Naive thymus-derived CD8-positive, alpha-beta T cell (primary cell): ENCODE measurements at regions not wholly inside any gene's neighbourhood (a gene's known extent, or its start where the extent isn't known, plus 50 kb on each side); places are given as distances from the start of the nearest gene placed in this dataset.

Experiments
- ATAC-seq, 2 donors: fragments of 150-1000 bp; cut with Tn5 transposase in 1 of 2; sonication (Bioruptor Pico), chemical (Tn5 transposase) in 1 of 2; 1 replicate in 1 of 2; 2 replicates in 1 of 2; pipeline ENCODE4 v1.10.0; 2021; ENCODE audit warnings: mild to moderate bottlenecking in 2 of 2, moderate library complexity in 2 of 2
- POLR2A ChIA-PET: fragments of 350-600 bp; sonication (Branson Sonifier 250); formaldehyde crosslinking; loops from one replicate; lab custom pipeline; 2021; ENCODE audit warnings: antibody characterized with exemption; lab: Charles Lee
- DNase-seq, 10 donors: peaks; one replicate each; pipeline versions ENCODE4 v3.0.0 to v3.0.0-alpha.2; 2020 to 2022
- H3K27ac Mint-ChIP-seq, 10 donors: one replicate each; pipeline ENCODE4 v1.8.0; 2020 to 2022; ENCODE audit warnings: mild to moderate bottlenecking in 10 of 10, mixed read lengths in 10 of 10, moderate library complexity in 4 of 10, inconsistent platforms in 1 of 10
- H3K27me3 Mint-ChIP-seq, 5 donors: one replicate each; pipeline ENCODE4 v1.8.0; 2021 to 2022; ENCODE audit warnings: mixed read lengths in 5 of 5
- H3K36me3 Mint-ChIP-seq, 3 donors: one replicate each; pipeline ENCODE4 v1.8.0; 2020 to 2022; ENCODE audit warnings: mixed read lengths in 3 of 3, mild to moderate bottlenecking in 2 of 3, inconsistent platforms in 1 of 3
- H3K4me1 Mint-ChIP-seq, 4 donors: one replicate each; pipeline ENCODE4 v1.8.0; 2021 to 2022; ENCODE audit warnings: mixed read lengths in 4 of 4
- H3K4me3 Mint-ChIP-seq, 10 donors: one replicate each; pipeline ENCODE4 v1.8.0; 2020 to 2022; ENCODE audit warnings: mild to moderate bottlenecking in 10 of 10, mixed read lengths in 10 of 10, moderate library complexity in 6 of 10, inconsistent platforms in 1 of 10
- H3K9me3 Mint-ChIP-seq, 9 donors: one replicate each; pipeline ENCODE4 v1.8.0; 2020 to 2022; ENCODE audit warnings: mixed read lengths in 9 of 9, mild to moderate bottlenecking in 3 of 9, inconsistent platforms in 1 of 9, moderate library complexity in 1 of 9

DNA sequence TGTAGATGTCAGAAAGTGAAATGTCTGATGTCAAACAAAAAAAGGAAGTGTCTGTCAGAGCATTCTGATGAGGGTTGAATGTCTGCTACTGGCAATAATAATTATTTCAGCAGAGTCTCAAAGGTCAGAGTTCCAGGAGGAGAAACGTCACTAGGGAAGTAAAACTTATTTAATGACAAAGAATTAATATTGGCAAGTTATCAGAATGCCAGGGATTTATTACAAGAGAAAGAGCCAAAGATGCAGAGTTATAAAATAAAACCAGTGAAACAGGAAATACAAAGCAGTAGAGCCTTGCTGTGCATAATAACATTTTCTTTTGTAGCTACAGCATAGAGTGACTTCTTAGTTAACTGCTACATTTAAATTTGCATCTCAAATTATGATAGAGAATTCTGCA, 504.0 kb upstream of the LRRC4C start:
- DNase-seq, result no peak
- Mint-ChIP-seq H3K4me1 (no peaks in the 10 kb centered on the region), H3K27me3 (no peaks in the 10 kb centered on the region), H3K27ac (no peak overlapping the region), H3K4me3 (no peak overlapping the region), H3K9me3 (peaks cover 3 to 34% (median 20%) of the 10 kb centered on the region in 9 donors), H3K36me3 (peaks cover 0 to under 1% (median 0%) of the 10 kb centered on the region in 3 donors)
- POLR2A ChIA-PET, result no interaction called here
- ATAC-seq, result no peak

DNA sequence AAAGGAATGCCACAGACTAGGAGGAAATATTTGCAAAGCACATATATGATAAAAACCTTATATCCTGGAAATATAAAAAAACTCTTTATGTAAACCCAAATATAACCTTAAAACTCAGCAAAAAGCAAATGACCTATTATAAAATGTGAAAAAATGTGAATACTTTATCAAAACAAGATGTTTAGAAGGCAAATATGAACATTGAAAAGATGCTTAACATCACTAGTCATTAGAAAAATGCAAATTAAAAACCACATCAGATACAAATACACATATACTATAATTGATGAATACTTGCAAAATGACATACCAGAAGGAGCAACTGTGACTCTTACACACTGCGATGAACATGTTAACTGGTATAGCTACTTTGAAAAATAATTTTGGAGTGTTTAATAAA, 511.2 kb upstream of the LRRC4C start:
- no peaks in the 10 kb centered on the region for H3K4me1 Mint-ChIP-seq
- no peaks in the 10 kb centered on the region for H3K36me3 Mint-ChIP-seq
- no peak overlapping the region for H3K4me3 Mint-ChIP-seq
- no peak overlapping the region for H3K27ac Mint-ChIP-seq
- ATAC-seq, result no peak
- POLR2A ChIA-PET, result no interaction called here
- DNase-seq, result no peak
- H3K27me3 Mint-ChIP-seq, result no peaks in the 10 kb centered on the region
- peaks cover 5 to 34% (median 15%) of the 10 kb centered on the region in 9 donors for H3K9me3 Mint-ChIP-seq

DNA sequence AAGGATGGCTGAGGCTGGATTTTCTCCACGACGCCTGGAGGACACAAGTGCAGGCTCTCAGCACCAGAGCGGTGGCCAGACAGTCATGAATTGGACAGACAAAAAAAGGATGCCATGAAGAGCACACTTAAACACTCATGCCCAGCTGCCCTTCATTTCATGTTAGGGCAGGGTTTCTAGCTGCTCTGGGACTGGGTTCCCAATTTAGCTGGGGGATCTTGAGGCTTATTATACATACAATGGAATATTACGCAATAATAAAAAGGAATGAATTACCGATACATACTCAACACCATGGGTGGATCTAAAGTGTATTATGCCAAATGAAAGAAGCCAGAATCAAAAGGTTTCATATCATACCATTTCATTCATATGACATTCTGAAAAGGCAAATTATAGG, 512.1 kb upstream of the LRRC4C start:
- Mint-ChIP-seq H3K27me3 (no peaks in the 10 kb centered on the region), H3K4me1 (no peaks in the 10 kb centered on the region), H3K9me3 (peaks cover 3 to 30% (median 15%) of the 10 kb centered on the region in 9 donors), H3K36me3 (no peaks in the 10 kb centered on the region), H3K4me3 (no peak overlapping the region), H3K27ac (no peak overlapping the region)
- DNase-seq, result no peak
- no peak for ATAC-seq
- POLR2A ChIA-PET, result no interaction called here

DNA sequence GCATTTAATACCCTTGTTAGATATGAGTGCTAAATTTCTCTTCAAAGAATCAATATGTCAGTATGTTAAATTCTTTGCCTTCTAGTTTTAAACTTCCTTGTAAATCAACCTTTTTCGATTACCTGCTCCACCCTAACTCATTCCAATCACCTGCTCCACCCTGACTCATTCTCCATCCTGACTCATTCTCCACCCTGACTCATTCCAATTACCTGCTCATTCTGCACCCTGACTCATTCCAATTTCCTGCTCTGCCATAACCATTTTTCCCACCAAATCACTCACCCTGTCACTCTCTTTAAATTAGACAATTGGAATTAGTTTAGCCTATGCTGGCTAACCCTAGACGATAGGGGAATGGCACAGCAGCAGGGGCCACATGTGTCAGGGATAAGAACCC, 519.5 kb upstream of the LRRC4C start:
- no peak overlapping the region for H3K27ac Mint-ChIP-seq
- H3K4me3 Mint-ChIP-seq, result no peak overlapping the region
- H3K4me1 Mint-ChIP-seq, result no peaks in the 10 kb centered on the region
- no peaks in the 10 kb centered on the region for H3K36me3 Mint-ChIP-seq
- no peak for DNase-seq
- POLR2A ChIA-PET, result no interaction called here
- H3K27me3 Mint-ChIP-seq, result no peaks in the 10 kb centered on the region
- no peak for ATAC-seq
- H3K9me3 Mint-ChIP-seq, result peaks cover 4 to 22% (median 9%) of the 10 kb centered on the region in 9 donors

DNA sequence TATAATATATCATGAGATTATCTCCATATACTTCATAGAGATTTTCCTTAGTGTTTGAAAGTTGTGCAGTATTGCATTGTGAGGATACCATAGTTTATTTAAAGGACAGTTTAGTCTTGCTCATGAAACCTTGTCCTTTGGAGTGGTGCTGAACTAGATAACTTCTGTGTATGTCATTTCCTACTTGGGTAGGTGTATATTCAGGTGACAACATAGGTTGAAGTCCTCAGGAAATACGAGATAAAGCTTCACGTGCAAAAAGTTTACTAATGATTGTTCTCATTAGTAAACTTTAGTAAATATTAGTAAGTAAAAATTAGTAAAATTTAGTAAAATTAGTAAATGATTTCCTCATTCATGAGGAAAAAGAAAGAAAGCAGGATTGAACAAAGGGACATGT, 521.3 kb upstream of the LRRC4C start:
- DNase-seq, result no peak
- Mint-ChIP-seq H3K4me1 (no peaks in the 10 kb centered on the region), H3K9me3 (peaks cover 2 to 23% (median 9%) of the 10 kb centered on the region in 9 donors), H3K4me3 (no peak overlapping the region), H3K36me3 (no peaks in the 10 kb centered on the region), H3K27ac (no peak overlapping the region), H3K27me3 (no peaks in the 10 kb centered on the region)
- no peak for ATAC-seq
- POLR2A ChIA-PET, result no interaction called here

DNA sequence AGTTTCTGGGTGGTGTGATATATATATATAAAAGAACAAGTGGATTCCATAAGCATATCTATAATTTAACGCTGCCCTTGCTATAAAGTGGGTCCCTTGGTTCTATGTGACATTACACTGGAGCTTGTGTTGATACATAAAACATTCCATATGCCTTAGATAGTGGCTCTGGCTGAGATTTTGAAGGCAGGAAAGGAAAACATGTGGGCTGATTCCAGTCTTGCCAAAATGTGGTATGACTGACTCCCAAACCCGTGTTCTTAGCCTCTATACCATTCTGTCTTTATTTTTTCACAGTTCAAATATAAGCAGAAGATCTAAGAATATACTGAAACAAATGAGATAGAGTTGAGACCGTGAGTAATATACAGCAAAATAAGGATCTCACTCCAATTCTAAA, 522.8 kb upstream of the LRRC4C start:
- Mint-ChIP-seq H3K9me3 (peaks cover 2 to 20% (median 9%) of the 10 kb centered on the region in 9 donors), H3K36me3 (no peaks in the 10 kb centered on the region), H3K4me1 (no peaks in the 10 kb centered on the region), H3K27ac (no peak overlapping the region), H3K27me3 (no peaks in the 10 kb centered on the region), H3K4me3 (no peak overlapping the region)
- ATAC-seq, result no peak
- no peak for DNase-seq
- POLR2A ChIA-PET, result no interaction called here

DNA sequence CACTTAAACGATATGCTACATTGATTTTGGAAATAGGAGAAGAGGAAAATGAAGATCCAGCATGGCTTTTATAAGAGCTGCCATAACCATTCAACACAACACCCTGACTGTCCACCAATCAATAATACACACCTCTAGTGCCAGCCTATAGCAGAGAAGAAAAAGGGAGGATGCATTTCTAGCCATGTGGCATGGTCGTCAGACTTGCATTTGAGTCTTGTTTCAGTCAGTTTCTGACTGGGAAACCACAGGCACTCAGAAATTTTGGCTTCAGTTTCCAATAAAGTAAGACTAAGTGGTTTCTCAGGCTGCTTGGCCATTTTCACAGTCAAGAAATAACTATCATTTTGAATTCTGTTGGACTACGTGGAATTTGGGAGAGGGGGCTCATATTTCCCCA, 523.5 kb upstream of the LRRC4C start:
- Mint-ChIP-seq H3K36me3 (no peaks in the 10 kb centered on the region), H3K4me1 (peaks cover 0 to 1% (median 0%) of the 10 kb centered on the region in 4 donors), H3K4me3 (no peak overlapping the region), H3K27ac (no peak overlapping the region), H3K9me3 (peaks cover 0 to 23% (median 9%) of the 10 kb centered on the region in 9 donors), H3K27me3 (no peaks in the 10 kb centered on the region)
- POLR2A ChIA-PET, result no interaction called here
- no peak for ATAC-seq
- DNase-seq, result no peak

DNA sequence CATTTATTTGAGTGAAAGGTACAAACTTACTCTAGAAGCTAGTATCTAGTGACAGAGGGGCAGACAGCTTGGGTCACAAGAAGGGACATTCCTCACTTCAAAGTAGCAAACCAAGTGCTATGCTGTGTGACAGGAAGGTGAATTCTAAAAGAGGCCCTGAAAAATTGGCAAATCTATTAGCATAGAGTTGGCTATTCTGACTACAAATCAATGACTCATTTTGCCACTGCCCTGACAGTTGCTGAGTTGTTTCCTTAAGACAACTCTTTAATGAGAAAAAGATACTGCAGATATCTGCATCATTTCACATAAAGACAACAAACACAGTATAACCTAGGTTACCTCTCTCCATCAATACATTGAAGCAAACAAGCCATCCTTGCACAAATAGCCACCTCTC, 524.0 kb upstream of the LRRC4C start:
- POLR2A ChIA-PET, result no interaction called here

DNA sequence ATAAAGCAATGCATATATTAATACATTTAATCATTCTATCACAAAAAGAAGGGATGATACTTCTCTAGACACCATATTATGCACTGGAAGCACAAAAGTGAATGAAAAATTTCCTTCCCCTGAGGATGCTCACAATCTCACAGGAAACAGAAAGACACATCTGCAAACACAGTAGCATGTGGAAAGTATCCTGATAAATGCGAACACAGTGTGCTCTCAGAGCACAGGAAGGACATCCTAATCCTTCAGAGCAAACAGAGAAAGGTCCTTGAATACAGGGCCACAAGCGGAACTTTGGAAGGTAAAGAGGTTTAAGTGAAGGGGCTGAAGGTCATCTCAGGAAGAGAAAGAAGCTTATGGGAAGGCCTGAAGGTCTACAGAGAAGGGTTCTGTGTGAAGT, 524.6 kb upstream of the LRRC4C start:
- DNase-seq (no peak), ATAC-seq (no peak)
- H3K27ac Mint-ChIP-seq, result no peak overlapping the region
- no peaks in the 10 kb centered on the region for H3K36me3 Mint-ChIP-seq
- POLR2A ChIA-PET, result no interaction called here
- H3K4me1 Mint-ChIP-seq, result peaks cover 0 to 1% (median 0%) of the 10 kb centered on the region in 4 donors
- H3K4me3 Mint-ChIP-seq, result no peak overlapping the region
- peaks cover 0 to 24% (median 12%) of the 10 kb centered on the region in 9 donors for H3K9me3 Mint-ChIP-seq
- no peaks in the 10 kb centered on the region for H3K27me3 Mint-ChIP-seq

More for the DNA sequence above, 524.0 kb upstream of the LRRC4C start:
- ATAC-seq, result no peak
- no peak for DNase-seq
- Mint-ChIP-seq H3K27ac (no peak overlapping the region), H3K4me1 (peaks cover 0 to 1% (median 0%) of the 10 kb centered on the region in 4 donors), H3K27me3 (no peaks in the 10 kb centered on the region), H3K4me3 (no peak overlapping the region), H3K9me3 (peaks cover 0 to 25% (median 11%) of the 10 kb centered on the region in 9 donors), H3K36me3 (no peaks in the 10 kb centered on the region)

DNA sequence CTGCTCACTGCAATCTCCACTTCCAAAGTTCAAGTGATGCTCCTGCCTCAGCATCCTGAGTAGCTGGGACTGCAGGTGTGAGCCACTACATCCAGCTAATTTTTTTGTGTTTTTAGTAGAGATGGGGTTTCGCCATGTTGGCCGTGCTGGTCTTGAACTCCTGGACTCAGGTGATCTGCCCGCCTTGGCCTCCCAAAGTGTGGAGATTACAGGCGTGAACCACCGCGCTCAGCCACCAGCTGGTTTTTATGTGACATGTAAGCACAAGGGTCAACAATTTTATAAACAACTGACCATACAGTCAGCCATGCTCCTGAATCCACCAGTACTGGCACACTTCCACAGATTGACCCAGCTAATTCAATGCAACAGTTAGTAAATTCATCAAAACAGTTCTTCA, 526.3 kb upstream of the LRRC4C start:
- no peak for DNase-seq
- no peak overlapping the region for H3K4me3 Mint-ChIP-seq

DNA sequence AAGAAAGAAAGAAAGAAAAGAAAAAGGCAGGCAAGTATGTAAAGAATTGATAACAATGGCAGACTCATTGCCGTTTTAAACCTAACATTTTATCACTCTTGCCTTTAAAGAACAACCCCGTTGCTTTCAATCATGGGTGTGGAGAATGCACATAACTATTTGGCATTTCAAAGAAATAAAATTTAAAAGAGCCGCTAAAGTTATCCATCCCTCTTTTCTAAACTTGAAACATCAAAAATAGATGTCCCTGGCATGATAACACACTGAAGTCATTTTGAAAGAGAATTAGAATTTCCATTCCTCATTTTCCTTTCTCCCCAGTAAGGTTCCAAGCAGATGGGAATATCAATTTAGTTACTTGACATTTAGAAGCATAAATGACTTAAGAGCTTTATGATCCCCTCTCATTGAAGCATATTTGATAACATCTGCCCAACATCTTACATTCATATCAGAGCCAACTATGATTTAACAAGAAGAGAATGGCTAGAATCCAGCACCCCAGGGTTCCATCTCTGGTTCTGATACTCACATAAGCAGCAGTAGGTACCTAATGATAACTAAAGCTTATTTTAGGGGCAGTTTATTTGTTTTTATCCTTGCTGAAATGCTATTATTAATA, 529.6 kb upstream of the LRRC4C start:
- H3K4me1 Mint-ChIP-seq, result peaks cover 0 to 1% (median 0%) of the 10 kb centered on the region in 4 donors
- POLR2A ChIA-PET, result no interaction called here
- peaks cover 0 to 3% (median 0%) of the 10 kb centered on the region in 3 donors for H3K36me3 Mint-ChIP-seq
- peaks cover 3 to 39% (median 13%) of the 10 kb centered on the region in 9 donors for H3K9me3 Mint-ChIP-seq
- no peak for ATAC-seq
- no peak overlapping the region for H3K27ac Mint-ChIP-seq
- H3K27me3 Mint-ChIP-seq, result no peaks in the 10 kb centered on the region
- no peak overlapping the region for H3K4me3 Mint-ChIP-seq
- no peak for DNase-seq

More for the DNA sequence above, 526.3 kb upstream of the LRRC4C start:
- Mint-ChIP-seq H3K36me3 (no peaks in the 10 kb centered on the region), H3K4me1 (peaks cover 0 to 1% (median 0%) of the 10 kb centered on the region in 4 donors), H3K27me3 (no peaks in the 10 kb centered on the region), H3K9me3 (peaks cover 0 to 25% (median 12%) of the 10 kb centered on the region in 9 donors), H3K27ac (no peak overlapping the region)
- ATAC-seq, result no peak
- POLR2A ChIA-PET, result no interaction called here

DNA sequence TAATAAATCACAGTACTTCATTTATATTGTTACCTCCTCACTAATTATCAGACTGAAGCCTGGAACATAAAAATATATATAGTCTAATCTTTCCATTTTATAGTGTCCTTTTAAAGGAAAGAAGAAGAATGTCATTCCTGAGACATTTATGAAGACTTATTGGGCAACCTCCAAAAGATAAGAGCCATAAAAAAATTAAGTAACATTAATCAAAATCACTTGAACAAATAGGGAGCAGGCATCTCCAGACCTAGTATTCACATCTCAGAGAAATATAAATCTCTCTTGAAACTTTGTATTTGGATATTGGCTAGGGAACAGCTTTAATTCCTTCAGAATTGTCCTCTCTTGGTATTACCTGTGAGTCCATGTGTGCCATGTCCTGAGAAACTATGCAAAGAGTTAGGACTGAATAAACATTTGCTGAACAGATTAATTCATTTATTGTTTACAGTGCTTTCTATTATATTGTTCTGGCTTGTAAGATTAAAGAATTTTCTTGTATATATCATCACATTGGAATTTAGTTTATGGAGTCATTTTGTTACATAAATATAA, 530.5 kb upstream of the LRRC4C start:
- peaks cover 0 to 1% (median 0%) of the 10 kb centered on the region in 4 donors for H3K4me1 Mint-ChIP-seq
- no peak for DNase-seq
- H3K27me3 Mint-ChIP-seq, result no peaks in the 10 kb centered on the region
- POLR2A ChIA-PET, result no interaction called here
- H3K4me3 Mint-ChIP-seq, result no peak overlapping the region
- H3K27ac Mint-ChIP-seq, result no peak overlapping the region
- no peak for ATAC-seq
- H3K36me3 Mint-ChIP-seq, result peaks cover 0 to 8% (median 0%) of the 10 kb centered on the region in 3 donors
- peaks cover 6 to 46% (median 15%) of the 10 kb centered on the region in 9 donors for H3K9me3 Mint-ChIP-seq

DNA sequence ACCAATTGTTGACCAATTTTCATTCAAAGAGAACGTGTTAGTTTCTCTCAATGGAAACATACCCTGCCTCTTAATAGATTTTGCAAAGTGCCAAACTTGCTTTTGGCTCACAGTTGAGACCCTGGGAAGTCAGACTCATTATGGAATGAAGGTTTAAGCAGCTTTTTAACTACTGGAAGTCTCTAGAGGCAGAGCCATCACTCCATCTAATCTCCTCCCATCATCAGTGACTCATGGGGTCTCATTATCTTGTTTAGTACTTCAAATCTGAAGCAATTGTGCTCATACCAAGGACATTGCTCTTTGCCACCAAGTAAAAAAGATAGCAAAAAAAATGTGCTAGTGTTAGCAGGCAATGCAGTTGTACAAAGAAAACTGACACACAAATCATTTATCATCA, 537.1 kb upstream of the LRRC4C start:
- POLR2A ChIA-PET, result no interaction called here
- Mint-ChIP-seq H3K27me3 (no peaks in the 10 kb centered on the region), H3K4me3 (no peak overlapping the region), H3K9me3 (peaks cover 0 to 29% (median 11%) of the 10 kb centered on the region in 9 donors), H3K27ac (no peak overlapping the region), H3K36me3 (peaks cover 0 to 8% (median 0%) of the 10 kb centered on the region in 3 donors), H3K4me1 (no peaks in the 10 kb centered on the region)
- ATAC-seq (no peak), DNase-seq (no peak)
